AG04449 (cell line): ENCODE measurements at regions not wholly inside any gene's neighbourhood (a gene's known extent, or its start where the extent isn't known, plus 50 kb on each side); places are given as distances from the start of the nearest gene placed in this dataset.

Experiments used
- CTCF ChIA-PET: fragments of 350-600 bp; formaldehyde crosslinking; extraction: SDS; loops from one replicate; lab custom pipeline; 2021; ENCODE audit warnings: antibody characterized with exemption; lab: Yijun Ruan, JAX
- POLR2A ChIA-PET: fragments of 400-600, 350-600 bp; formaldehyde crosslinking; extraction: SDS; loops from one replicate; lab custom pipeline; 2020; ENCODE audit warnings: antibody characterized with exemption, inconsistent platforms; lab: Yijun Ruan, JAX
- DNase-seq: peaks from one replicate; pipeline ENCODE4 v3.0.0-alpha.2; 2010; ENCODE audit warnings: low read depth, low spot score
- H3K4me3 ChIP-seq: 2 replicates; pipeline ENCODE4 v1.5.1; 2011; ENCODE audit warnings: low read depth, mild to moderate bottlenecking, control low read depth, low read length
- CTCF ChIP-seq: IDR thresholded peaks from one replicate; pipeline ENCODE4 v1.5.1; 2011; ENCODE audit warnings: mild to moderate bottlenecking, moderate library complexity, low read length, control low read depth, inconsistent platforms; ENCODE audit not compliant: insufficient read depth; ENCODE audit errors: missing control alignments

DNA sequence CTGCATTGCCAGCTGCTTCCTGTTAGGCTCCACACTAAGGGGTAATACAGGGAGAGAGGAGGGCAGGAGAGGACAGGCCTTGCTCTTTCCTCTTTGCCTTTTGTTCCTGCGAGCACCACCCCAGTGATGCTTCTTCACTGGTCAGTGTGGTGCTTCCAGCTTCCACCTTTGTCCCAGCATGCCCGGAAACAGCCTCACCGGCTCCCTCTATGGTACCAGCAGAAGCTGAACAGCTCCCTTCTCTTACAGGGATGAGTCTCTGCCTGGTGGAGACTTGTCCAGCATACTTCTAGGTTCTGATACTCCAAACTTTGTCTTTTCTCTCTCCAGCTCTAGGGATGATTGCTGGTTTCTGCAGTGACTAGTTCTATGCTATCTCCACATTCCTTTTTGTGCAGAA lies 413.3 kb downstream of the TSN start:
- no peak overlapping the region for H3K4me3 ChIP-seq

GRCh38 chr2:122172812-122173211 lies 417.4 kb downstream of the TSN start:
- CTCF ChIA-PET: no interaction called here
- TF ChIP-seq CTCF: no peak
- no peak for DNase-seq
- H3K4me3 ChIP-seq: no peak overlapping the region
- POLR2A ChIA-PET: no interaction called here

More for the DNA sequence above, 413.3 kb downstream of the TSN start:
- no peak for TF ChIP-seq CTCF
- POLR2A ChIA-PET: no interaction called here
- CTCF ChIA-PET: no interaction called here
- no peak for DNase-seq

DNA sequence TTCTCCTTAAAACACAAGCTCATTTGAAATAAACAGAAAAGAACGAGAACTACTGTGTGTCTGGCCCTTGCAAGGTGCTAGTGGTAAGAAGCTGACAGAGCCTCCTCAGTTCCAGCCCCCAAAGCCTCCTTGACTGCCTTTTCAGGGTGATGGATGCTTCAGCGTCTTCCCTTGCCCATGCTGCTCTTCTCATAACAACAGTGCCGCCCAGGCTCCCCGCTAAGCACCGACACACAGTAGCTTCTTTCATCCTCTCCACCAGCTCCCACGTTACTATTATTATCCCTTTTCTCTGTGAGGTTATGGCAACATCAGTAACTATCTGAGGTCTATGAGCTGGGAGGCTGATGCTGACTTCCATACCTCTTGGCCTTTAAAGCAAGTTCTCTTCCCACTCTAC lies 418.6 kb downstream of the TSN start:
- ChIA-PET CTCF (no interaction called here), POLR2A (no interaction called here)
- H3K4me3 ChIP-seq: no peak overlapping the region
- no peak for TF ChIP-seq CTCF
- no peak for DNase-seq

DNA sequence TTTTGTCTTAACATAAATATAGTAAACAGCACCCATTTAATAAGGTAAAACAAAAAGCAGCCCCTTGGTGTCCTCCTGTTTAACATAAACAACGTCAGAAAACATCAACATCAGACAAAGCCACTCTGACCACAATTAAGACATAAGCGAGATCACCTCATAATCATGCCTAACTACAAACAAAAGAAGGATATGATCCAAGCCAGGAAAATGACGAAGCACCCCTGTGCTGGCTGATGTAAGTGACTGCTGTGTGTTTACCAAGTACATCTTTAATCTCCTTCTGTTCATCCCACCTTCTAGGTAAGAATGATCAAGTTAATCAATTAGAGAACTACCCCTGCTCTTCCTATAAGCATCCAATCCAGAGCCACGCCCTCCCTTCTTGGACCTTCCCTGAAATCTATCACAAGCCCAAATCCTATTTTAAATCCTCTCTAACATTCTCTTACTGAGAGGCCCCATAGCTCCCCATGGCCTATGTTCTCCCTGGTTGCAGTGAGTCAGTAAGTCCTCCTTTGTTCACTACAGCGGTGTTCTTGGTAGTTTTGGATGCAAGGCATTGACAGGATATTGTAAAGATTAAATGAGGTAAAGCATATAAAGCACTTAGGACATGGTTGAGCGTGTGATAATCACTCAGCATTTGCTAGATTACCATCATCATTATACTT lies 424.2 kb downstream of the TSN start:
- no peak overlapping the region for H3K4me3 ChIP-seq
- DNase-seq: no peak
- CTCF ChIA-PET: no interaction called here
- no peak for TF ChIP-seq CTCF
- POLR2A ChIA-PET: no interaction called here

DNA sequence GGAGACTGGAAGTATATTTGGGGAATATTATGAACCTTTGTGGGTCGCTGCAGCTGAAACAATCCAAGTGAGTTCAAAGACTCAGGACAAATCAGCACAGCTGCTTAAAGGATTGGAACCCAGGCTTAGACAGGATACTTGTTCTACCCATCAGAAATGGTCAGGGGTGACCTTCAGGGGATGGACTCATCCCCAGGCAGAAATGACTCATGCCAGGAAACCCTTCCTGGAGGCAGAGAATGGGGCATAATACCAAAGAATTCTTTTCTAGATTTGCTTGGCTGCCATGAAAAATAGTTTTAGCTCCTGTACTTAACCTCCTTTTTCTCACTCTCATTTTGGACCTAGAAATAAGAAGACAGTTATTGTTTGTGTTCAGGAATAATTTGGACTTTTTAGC lies 425.5 kb downstream of the TSN start:
- CTCF ChIA-PET: no interaction called here
- no peak overlapping the region for H3K4me3 ChIP-seq

More for the DNA sequence above, 425.5 kb downstream of the TSN start:
- POLR2A ChIA-PET: no interaction called here
- no peak for DNase-seq
- TF ChIP-seq CTCF: no peak
